ENCODE measurements at regions not wholly inside any gene's neighbourhood (a gene's known extent, or its start where the extent isn't known, plus 50 kb on each side); places are given as distances from the start of the nearest gene placed in this dataset.

DNA sequence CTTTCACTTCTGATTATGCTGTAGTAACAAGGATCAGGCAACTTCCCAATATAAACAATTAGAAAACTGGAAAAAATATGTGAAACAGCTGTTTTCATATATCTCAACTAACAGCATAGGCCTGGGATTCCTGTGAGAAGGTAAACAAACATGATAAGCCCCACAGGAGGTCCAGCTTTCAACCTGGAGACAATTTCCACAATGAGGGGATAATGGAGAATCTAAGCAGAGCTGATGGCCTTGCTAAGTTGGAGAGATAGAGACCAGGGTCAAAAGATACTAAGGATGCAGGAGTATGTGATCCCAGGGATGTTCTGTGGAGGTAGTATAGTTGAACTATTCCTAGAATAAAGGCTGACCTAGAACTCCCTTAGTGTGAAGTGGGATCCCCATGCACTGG, 452.3 kb upstream of the ACTRT1 start:
- H3K4me1 ChIP-seq (ENCODE audit: insufficient read depth, low read length, severe bottlenecking): no peaks in the 10 kb centered on the region
- H4K20me1 ChIP-seq (ENCODE audit: insufficient read depth, low read length): no peaks in the 10 kb centered on the region
- no peaks in the 10 kb centered on the region for H3K9me3 ChIP-seq (ENCODE audit: low read length)
- H3F3A ChIP-seq (ENCODE audit: insufficient read depth, low read length): no peaks in the 10 kb centered on the region
- no peaks in the 10 kb centered on the region for H3K79me2 ChIP-seq (ENCODE audit: insufficient read depth, low read length)
- H3K4me3 ChIP-seq (ENCODE audit: low read depth, low read length, poor library complexity, severe bottlenecking): no peak overlapping the region
- H3K27me3 ChIP-seq (ENCODE audit: insufficient read depth, low read length): no peaks in the 10 kb centered on the region
- H2AFZ ChIP-seq (ENCODE audit: low read length): no peak overlapping the region
- H3K36me3 ChIP-seq (ENCODE audit: insufficient read depth, low read length): no peaks in the 10 kb centered on the region
- H3K27ac ChIP-seq (ENCODE audit: low read depth, low read length, poor library complexity, severe bottlenecking): no peak overlapping the region
- H3K9ac ChIP-seq (ENCODE audit: low read length): no peak overlapping the region
- no peak for TF ChIP-seq EZH2 (IDR thresholded peaks at IDR 0.05; ENCODE audit: borderline replicate concordance, low read length)
- TF ChIP-seq, protein P1, sequence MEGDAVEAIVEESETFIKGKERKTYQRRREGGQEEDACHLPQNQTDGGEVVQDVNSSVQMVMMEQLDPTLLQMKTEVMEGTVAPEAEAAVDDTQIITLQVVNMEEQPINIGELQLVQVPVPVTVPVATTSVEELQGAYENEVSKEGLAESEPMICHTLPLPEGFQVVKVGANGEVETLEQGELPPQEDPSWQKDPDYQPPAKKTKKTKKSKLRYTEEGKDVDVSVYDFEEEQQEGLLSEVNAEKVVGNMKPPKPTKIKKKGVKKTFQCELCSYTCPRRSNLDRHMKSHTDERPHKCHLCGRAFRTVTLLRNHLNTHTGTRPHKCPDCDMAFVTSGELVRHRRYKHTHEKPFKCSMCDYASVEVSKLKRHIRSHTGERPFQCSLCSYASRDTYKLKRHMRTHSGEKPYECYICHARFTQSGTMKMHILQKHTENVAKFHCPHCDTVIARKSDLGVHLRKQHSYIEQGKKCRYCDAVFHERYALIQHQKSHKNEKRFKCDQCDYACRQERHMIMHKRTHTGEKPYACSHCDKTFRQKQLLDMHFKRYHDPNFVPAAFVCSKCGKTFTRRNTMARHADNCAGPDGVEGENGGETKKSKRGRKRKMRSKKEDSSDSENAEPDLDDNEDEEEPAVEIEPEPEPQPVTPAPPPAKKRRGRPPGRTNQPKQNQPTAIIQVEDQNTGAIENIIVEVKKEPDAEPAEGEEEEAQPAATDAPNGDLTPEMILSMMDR (IDR thresholded peaks at IDR 0.05; ENCODE audit: low read length): no peak
- H3K9me2 ChIP-seq (ENCODE audit: low read depth, low read length): no peaks in the 10 kb centered on the region
- H3K4me2 ChIP-seq (ENCODE audit: low read length): no peak overlapping the region

DNA sequence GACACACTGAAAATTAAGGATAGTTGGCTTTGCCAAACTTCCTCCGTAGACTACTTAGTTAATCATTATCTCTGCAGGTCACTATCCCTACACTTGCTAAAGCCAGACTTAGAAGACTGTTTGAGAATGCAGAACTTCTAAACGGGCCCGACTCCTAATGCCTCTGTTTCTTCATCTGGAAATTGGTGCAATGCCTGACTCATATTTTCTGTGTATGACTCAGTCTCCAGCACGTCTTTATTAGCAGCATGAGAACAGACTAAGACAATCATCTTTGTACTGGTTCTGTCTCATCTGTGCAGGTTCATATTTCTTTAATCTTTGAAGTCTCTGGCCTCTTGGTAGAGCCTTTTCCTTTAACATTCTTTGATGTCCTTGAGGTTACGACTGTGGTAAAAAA, 411.9 kb upstream of the ACTRT1 start:
- H3K9me2 ChIP-seq (ENCODE audit: low read depth, low read length): no peaks in the 10 kb centered on the region
- no peaks in the 10 kb centered on the region for H3K79me2 ChIP-seq (ENCODE audit: insufficient read depth, low read length)
- no peaks in the 10 kb centered on the region for H3K9me3 ChIP-seq (ENCODE audit: low read length)
- no peaks in the 10 kb centered on the region for H3K4me1 ChIP-seq (ENCODE audit: insufficient read depth, low read length, severe bottlenecking)
- H3K27me3 ChIP-seq (ENCODE audit: insufficient read depth, low read length): no peaks in the 10 kb centered on the region
- no peak overlapping the region for H3K4me2 ChIP-seq (ENCODE audit: low read length)
- TF ChIP-seq EZH2 (IDR thresholded peaks at IDR 0.05; ENCODE audit: borderline replicate concordance, low read length): no peak
- TF ChIP-seq, protein P1 (IDR thresholded peaks at IDR 0.05; ENCODE audit: low read length): no peak
- no peaks in the 10 kb centered on the region for H3F3A ChIP-seq (ENCODE audit: insufficient read depth, low read length)
- H4K20me1 ChIP-seq (ENCODE audit: insufficient read depth, low read length): no peaks in the 10 kb centered on the region
- no peak overlapping the region for H2AFZ ChIP-seq (ENCODE audit: low read length)
- H3K27ac ChIP-seq (ENCODE audit: low read depth, low read length, poor library complexity, severe bottlenecking): no peak overlapping the region
- no peak overlapping the region for H3K4me3 ChIP-seq (ENCODE audit: low read depth, low read length, poor library complexity, severe bottlenecking)
- no peak overlapping the region for H3K9ac ChIP-seq (ENCODE audit: low read length)
- H3K36me3 ChIP-seq (ENCODE audit: insufficient read depth, low read length): no peaks in the 10 kb centered on the region

DNA sequence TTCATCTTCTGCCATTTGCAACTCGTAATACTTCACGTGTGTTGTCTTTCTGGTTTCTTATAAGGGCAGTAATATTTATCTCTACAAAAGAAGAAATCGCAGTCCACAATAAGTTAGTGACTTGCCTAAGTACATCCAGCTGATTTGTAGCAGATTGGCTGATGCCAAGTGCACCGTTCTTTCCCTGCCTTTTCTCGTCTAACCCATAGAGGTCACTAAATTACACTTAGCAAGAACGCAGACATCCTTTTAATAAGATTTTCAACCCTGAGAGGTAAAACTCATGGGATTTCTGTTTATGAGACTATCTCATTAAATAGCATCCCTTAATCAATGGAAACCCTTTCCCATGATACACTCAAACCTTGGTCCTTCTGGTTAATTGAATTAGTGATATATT, 408.6 kb upstream of the ACTRT1 start:
- TF ChIP-seq, protein P1 (IDR thresholded peaks at IDR 0.05; ENCODE audit: low read length): peak; percentile 20; the same call in 1 of the 2 replicates
- no peak for TF ChIP-seq EZH2 (IDR thresholded peaks at IDR 0.05; ENCODE audit: borderline replicate concordance, low read length)
- H3K9ac ChIP-seq (ENCODE audit: low read length): no peak overlapping the region
- no peaks in the 10 kb centered on the region for H4K20me1 ChIP-seq (ENCODE audit: insufficient read depth, low read length)
- H3K4me2 ChIP-seq (ENCODE audit: low read length): no peak overlapping the region
- no peak overlapping the region for H3K27ac ChIP-seq (ENCODE audit: low read depth, low read length, poor library complexity, severe bottlenecking)
- H3F3A ChIP-seq (ENCODE audit: insufficient read depth, low read length): no peaks in the 10 kb centered on the region
- H3K9me2 ChIP-seq (ENCODE audit: low read depth, low read length): no peaks in the 10 kb centered on the region
- no peak overlapping the region for H2AFZ ChIP-seq (ENCODE audit: low read length)
- no peaks in the 10 kb centered on the region for H3K27me3 ChIP-seq (ENCODE audit: insufficient read depth, low read length)
- H3K79me2 ChIP-seq (ENCODE audit: insufficient read depth, low read length): no peaks in the 10 kb centered on the region
- no peak overlapping the region for H3K4me3 ChIP-seq (ENCODE audit: low read depth, low read length, poor library complexity, severe bottlenecking)
- H3K9me3 ChIP-seq (ENCODE audit: low read length): no peaks in the 10 kb centered on the region
- no peaks in the 10 kb centered on the region for H3K4me1 ChIP-seq (ENCODE audit: insufficient read depth, low read length, severe bottlenecking)
- H3K36me3 ChIP-seq (ENCODE audit: insufficient read depth, low read length): no peaks in the 10 kb centered on the region

Data from OCI-LY1 (cell line).